ENCODE measurements at regions not wholly inside any gene's neighbourhood (a gene's known extent, or its start where the extent isn't known, plus 50 kb on each side); places are given as distances from the start of the nearest gene placed in this dataset.

GRCh38 chr16:51487880-51488279 lies 336.8 kb upstream of the SALL1 start:
- DNase-seq (ENCODE audit: low read depth in 2 of 2), result no peak

- no peak for DNase-seq (ENCODE audit: low read depth in 2 of 2)
Observed at GRCh38 chr16:51474414-51475091, 323.5 kb upstream of the SALL1 start.

GRCh38 chr16:51473091-51473490 lies 322.0 kb upstream of the SALL1 start:
- no peak for DNase-seq (ENCODE audit: low read depth in 2 of 2)

- no peak for DNase-seq (ENCODE audit: low read depth in 2 of 2)
Observed at GRCh38 chr16:51470492-51470891, 319.4 kb upstream of the SALL1 start.

GRCh38 chr16:51464996-51465395 lies 313.9 kb upstream of the SALL1 start:
- no peak for DNase-seq (ENCODE audit: low read depth in 2 of 2)

GRCh38 chr16:51461255-51461654 lies 310.2 kb upstream of the SALL1 start:
- no peak for DNase-seq (ENCODE audit: low read depth in 2 of 2)

- DNase-seq (ENCODE audit: low read depth in 2 of 2), result no peak
Observed at GRCh38 chr16:51458356-51459140, 307.5 kb upstream of the SALL1 start.

GRCh38 chr16:51457775-51458174 lies 306.7 kb upstream of the SALL1 start:
- DNase-seq (ENCODE audit: low read depth in 2 of 2), result no peak

GRCh38 chr16:51455398-51455797 lies 304.3 kb upstream of the SALL1 start:
- DNase-seq (ENCODE audit: low read depth in 2 of 2), result no peak

- no peak for DNase-seq (ENCODE audit: low read depth in 2 of 2)
Observed at GRCh38 chr16:51453251-51453650, 302.2 kb upstream of the SALL1 start.

- DNase-seq (ENCODE audit: low read depth in 2 of 2), result no peak
Observed at GRCh38 chr16:51450909-51451308, 299.8 kb upstream of the SALL1 start.

- no peak for DNase-seq (ENCODE audit: low read depth in 2 of 2)
Observed at GRCh38 chr16:51450376-51450775, 299.3 kb upstream of the SALL1 start.

- DNase-seq (ENCODE audit: low read depth in 2 of 2), result no peak
Observed at GRCh38 chr16:51449441-51449840, 298.4 kb upstream of the SALL1 start.

GRCh38 chr16:51445250-51445649 lies 294.2 kb upstream of the SALL1 start:
- DNase-seq (ENCODE audit: low read depth in 2 of 2), result no peak

- no peak for DNase-seq (ENCODE audit: low read depth in 2 of 2)
Observed at GRCh38 chr16:51443934-51444333, 292.9 kb upstream of the SALL1 start.

- no peak for DNase-seq (ENCODE audit: low read depth in 2 of 2)
Observed at GRCh38 chr16:51442141-51442870, 291.2 kb upstream of the SALL1 start.

GRCh38 chr16:51440131-51440889 lies 289.2 kb upstream of the SALL1 start:
- DNase-seq (ENCODE audit: low read depth in 2 of 2), result no peak

- no peak for DNase-seq (ENCODE audit: low read depth in 2 of 2)
Observed at GRCh38 chr16:51439271-51439670, 288.2 kb upstream of the SALL1 start.

- no peak for DNase-seq (ENCODE audit: low read depth in 2 of 2)
Observed at GRCh38 chr16:51436742-51437141, 285.7 kb upstream of the SALL1 start.

GRCh38 chr16:51434567-51435198 lies 283.6 kb upstream of the SALL1 start:
- DNase-seq (ENCODE audit: low read depth in 2 of 2), result no peak

- DNase-seq (ENCODE audit: low read depth in 2 of 2), result no peak
Observed at GRCh38 chr16:51433599-51433998, 282.5 kb upstream of the SALL1 start.
